Type B pancreatic cell (in vitro differentiated cells): ENCODE measurements at regions not wholly inside any gene's neighbourhood (a gene's known extent, or its start where the extent isn't known, plus 50 kb on each side); places are given as distances from the start of the nearest gene placed in this dataset.

Experiments used
- DNase-seq: peaks from one replicate; pipeline ENCODE4 v3.0.0; 2021; ENCODE audit warnings: mixed read lengths; ENCODE audit not compliant: unreplicated experiment; ENCODE audit errors: extremely low spot score
- H3K27ac Mint-ChIP-seq: 2 replicates; pipeline ENCODE4 v1.8.0; 2021; ENCODE audit warnings: mild to moderate bottlenecking, mixed read lengths
- H3K27me3 Mint-ChIP-seq: 2 replicates; pipeline ENCODE4 v1.8.0; 2021; ENCODE audit warnings: mixed read lengths
- H3K36me3 Mint-ChIP-seq: 2 replicates; pipeline ENCODE4 v1.8.0; 2021; ENCODE audit warnings: mixed read lengths
- H3K4me1 Mint-ChIP-seq: one replicate; pipeline ENCODE4 v1.8.0; 2021; ENCODE audit warnings: mixed read lengths; ENCODE audit not compliant: unreplicated experiment
- H3K4me3 Mint-ChIP-seq: 2 replicates; pipeline ENCODE4 v1.8.0; 2021; ENCODE audit warnings: mild to moderate bottlenecking, mixed read lengths
- H3K9me3 Mint-ChIP-seq: 2 replicates; pipeline ENCODE4 v1.8.0; 2021; ENCODE audit warnings: mixed read lengths
- TF ChIP-seq, protein P1 (sequence below): fragments of 200-600 bp; sonication (generic); conservative IDR thresholded peaks from 2 replicates; pipeline ENCODE4 v1.5.0; 2021; ENCODE audit warnings: antibody characterized with exemption, mild to moderate bottlenecking

DNA sequence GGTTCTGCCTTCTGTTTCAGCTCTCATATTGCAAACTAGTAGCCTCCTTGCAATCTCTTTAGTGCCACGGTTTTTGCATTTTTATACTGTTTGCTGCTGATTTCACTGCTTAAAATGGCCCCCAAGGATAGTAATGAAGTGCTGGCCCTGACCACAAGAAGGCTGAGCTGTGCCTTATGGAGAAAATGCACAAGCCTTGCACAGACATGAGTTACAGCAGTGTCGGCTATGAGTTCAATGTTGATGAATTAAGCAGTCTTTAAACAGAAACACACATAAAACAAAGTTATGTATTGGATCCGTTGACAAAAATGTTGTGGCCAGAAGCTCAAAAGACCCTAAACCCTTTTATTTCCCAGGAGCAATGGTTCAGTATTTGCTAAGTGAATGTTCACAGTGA is 210.6 kb upstream of the DYNLRB2 start:
- no peak for DNase-seq
- Mint-ChIP-seq H3K27me3 (peaks cover 9% of the 10 kb centered on the region), H3K9me3 (no peaks in the 10 kb centered on the region), H3K4me1 (no peaks in the 10 kb centered on the region), H3K36me3 (no peaks in the 10 kb centered on the region), H3K4me3 (no peak overlapping the region), H3K27ac (no peak overlapping the region)
- TF ChIP-seq, protein P1, sequence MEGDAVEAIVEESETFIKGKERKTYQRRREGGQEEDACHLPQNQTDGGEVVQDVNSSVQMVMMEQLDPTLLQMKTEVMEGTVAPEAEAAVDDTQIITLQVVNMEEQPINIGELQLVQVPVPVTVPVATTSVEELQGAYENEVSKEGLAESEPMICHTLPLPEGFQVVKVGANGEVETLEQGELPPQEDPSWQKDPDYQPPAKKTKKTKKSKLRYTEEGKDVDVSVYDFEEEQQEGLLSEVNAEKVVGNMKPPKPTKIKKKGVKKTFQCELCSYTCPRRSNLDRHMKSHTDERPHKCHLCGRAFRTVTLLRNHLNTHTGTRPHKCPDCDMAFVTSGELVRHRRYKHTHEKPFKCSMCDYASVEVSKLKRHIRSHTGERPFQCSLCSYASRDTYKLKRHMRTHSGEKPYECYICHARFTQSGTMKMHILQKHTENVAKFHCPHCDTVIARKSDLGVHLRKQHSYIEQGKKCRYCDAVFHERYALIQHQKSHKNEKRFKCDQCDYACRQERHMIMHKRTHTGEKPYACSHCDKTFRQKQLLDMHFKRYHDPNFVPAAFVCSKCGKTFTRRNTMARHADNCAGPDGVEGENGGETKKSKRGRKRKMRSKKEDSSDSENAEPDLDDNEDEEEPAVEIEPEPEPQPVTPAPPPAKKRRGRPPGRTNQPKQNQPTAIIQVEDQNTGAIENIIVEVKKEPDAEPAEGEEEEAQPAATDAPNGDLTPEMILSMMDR, result no peak

DNA sequence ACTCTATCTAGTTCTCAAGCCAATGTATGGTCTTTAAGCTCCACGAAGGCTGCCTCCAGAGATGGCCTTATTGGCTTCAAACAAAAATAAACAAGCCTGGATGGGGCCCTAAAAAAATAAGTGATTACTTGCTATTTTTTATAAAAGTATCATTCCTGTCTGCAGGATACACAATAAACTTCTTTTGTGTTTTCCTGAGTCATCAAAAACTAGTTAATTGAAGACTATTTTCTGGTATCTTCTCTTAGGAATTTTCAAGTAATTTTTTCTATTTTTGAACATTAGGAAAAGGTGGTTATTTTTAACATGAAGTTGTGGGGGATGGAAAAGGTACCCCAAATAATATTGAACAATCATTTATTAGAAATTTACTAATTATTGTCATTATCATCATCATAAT is 213.1 kb upstream of the DYNLRB2 start:
- Mint-ChIP-seq H3K36me3 (no peaks in the 10 kb centered on the region), H3K27ac (no peak overlapping the region), H3K9me3 (no peaks in the 10 kb centered on the region), H3K4me1 (no peaks in the 10 kb centered on the region), H3K4me3 (no peak overlapping the region), H3K27me3 (peaks cover 5% of the 10 kb centered on the region)
- TF ChIP-seq, protein P1, result no peak
- DNase-seq, result no peak

DNA sequence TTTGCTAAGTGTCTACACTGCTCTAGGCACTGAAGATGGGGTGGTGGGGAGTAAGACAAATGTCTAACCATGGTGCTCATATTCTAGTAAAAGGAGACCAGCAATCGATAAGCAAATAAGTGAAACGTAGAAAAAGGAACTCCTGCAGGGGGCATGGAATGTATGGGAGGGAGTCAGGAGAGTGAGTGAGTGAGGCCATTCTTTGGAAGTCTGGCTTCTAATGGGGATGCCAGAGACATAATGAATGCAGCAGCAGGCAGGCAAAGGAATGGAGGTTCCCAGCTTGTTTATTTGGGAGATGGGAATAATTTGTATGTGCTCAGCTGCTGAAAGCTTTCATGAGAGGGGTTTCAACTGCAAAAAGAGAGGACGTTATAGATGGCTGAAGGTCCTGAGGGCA is 216.4 kb upstream of the DYNLRB2 start:
- Mint-ChIP-seq H3K36me3 (no peaks in the 10 kb centered on the region), H3K4me3 (no peak overlapping the region), H3K27ac (no peak overlapping the region), H3K4me1 (no peaks in the 10 kb centered on the region), H3K9me3 (no peaks in the 10 kb centered on the region), H3K27me3 (no peaks in the 10 kb centered on the region)
- DNase-seq, result no peak
- TF ChIP-seq, protein P1, result no peak

DNA sequence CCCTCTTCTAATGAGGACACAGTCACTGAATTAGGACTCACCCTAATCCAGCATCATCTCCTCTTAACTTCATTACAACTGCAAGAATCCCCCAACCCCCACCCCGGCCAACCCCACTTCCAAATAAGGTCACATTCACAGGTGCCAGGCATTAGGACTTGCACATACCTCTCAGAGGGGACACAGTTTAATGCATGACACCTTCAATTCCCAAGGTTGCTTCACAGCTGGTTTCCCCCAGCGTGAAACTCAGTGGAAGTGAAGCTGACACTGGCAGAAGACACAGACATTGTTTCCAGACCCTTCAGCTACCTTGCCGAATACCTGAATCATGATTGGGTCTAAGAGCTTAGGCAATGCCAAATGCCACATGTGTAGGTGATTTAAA is 217.0 kb upstream of the DYNLRB2 start:
- DNase-seq, result no peak
- H3K36me3 Mint-ChIP-seq, result no peaks in the 10 kb centered on the region
- H3K4me1 Mint-ChIP-seq, result no peaks in the 10 kb centered on the region
- no peak overlapping the region for H3K27ac Mint-ChIP-seq
- no peaks in the 10 kb centered on the region for H3K9me3 Mint-ChIP-seq
- H3K4me3 Mint-ChIP-seq, result no peak overlapping the region
- no peaks in the 10 kb centered on the region for H3K27me3 Mint-ChIP-seq
- TF ChIP-seq, protein P1, result no peak

DNA sequence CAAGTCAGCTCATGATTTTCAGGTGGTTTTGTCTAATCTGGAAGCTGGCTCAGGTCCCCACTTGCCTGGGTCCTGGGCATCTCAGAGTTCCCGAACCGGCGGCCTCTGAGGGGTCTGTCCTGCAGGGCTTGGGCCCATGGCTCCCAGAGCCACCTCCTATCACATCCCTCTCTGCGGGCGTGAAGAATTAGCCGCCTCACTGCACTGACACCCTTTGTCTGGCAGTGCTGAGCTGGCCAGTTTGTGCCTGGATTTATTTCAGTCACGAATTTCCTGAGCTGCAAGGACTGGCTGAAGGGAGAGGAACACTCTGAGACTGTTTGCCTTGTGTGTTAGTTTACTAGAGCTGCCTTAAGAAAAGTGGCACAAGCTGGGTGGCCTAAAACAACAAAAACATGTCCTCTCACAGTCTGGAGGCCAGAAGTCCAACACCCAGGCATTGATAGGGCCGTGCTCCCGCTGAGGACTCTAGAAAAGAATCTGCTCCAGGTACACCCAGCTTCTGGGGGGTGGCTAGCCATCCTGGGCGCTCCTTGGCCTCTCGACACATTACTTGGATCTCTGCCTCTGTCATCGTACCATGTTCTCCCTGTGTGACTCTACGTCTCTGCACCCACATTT is 217.5 kb upstream of the DYNLRB2 start:
- Mint-ChIP-seq H3K4me1 (no peaks in the 10 kb centered on the region), H3K27me3 (no peaks in the 10 kb centered on the region), H3K4me3 (no peak overlapping the region), H3K27ac (no peak overlapping the region), H3K36me3 (no peaks in the 10 kb centered on the region), H3K9me3 (peaks cover 5% of the 10 kb centered on the region)
- no peak for DNase-seq
- TF ChIP-seq, protein P1, result no peak

DNA sequence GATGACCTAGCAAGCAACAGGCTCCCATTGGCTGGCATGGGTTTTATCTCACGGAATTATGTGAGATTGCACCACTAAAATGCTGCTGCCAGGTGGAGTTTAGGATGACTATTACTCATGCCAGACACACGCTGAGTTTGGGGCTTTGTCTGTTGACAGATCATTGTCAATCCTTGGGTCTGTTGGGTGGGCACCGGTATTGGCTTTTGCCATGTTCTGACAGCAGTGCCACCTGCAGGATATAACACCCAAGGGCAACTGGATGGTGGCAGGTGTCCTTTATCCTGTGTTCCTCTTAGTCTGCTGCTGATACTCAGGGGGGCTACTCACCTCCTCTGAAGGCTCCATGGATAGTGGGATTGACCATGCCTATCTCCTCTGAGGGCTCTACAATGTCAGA is 221.6 kb upstream of the DYNLRB2 start:
- Mint-ChIP-seq H3K27ac (no peak overlapping the region), H3K27me3 (no peaks in the 10 kb centered on the region), H3K4me1 (peaks cover 14% of the 10 kb centered on the region), H3K36me3 (no peaks in the 10 kb centered on the region), H3K4me3 (no peak overlapping the region), H3K9me3 (peaks cover 5% of the 10 kb centered on the region)
- no peak for DNase-seq
- TF ChIP-seq, protein P1, result no peak
